ENCODE measurements at regions not wholly inside any gene's neighbourhood (a gene's known extent, or its start where the extent isn't known, plus 50 kb on each side); places are given as distances from the start of the nearest gene placed in this dataset.
"Not testable (repeated sequence)": the region's sequence is repeated elsewhere in the genome, so short reads cannot be mapped to it uniquely, and the experiment has no call there.

GRCh38 chr2:13332060-13332459 is 615.3 kb downstream of the TRIB2 start:
- TF ChIP-seq IRF2 (CRISPR knock-in tag; IDR thresholded peaks at IDR 0.05; ENCODE audit: borderline replicate concordance, low read depth) (no peak), IRF1 (CRISPR knock-in tag; IDR thresholded peaks at IDR 0.05) (no peak), ATF2 (CRISPR knock-in tag; IDR thresholded peaks at IDR 0.05; ENCODE audit: borderline replicate concordance, low read depth) (no peak), GABPB1 (CRISPR knock-in tag; IDR thresholded peaks at IDR 0.05) (no peak), CDX4 (CRISPR knock-in tag; IDR thresholded peaks at IDR 0.05; ENCODE audit: borderline replicate concordance) (no peak), NFATC4 (CRISPR knock-in tag; IDR thresholded peaks at IDR 0.05) (no peak), ERG (CRISPR knock-in tag; IDR thresholded peaks at IDR 0.05) (no peak), E2F1 (CRISPR knock-in tag; IDR thresholded peaks at IDR 0.05) (no peak), USF2 (CRISPR knock-in tag; IDR thresholded peaks at IDR 0.05) (no peak), FOXJ3 (CRISPR knock-in tag; IDR thresholded peaks at IDR 0.05; ENCODE audit: borderline replicate concordance) (no peak)
- Mint-ChIP-seq H3K27me3 (ENCODE audit: low read depth) (no peaks in the 10 kb centered on the region), H3K4me1 (no peaks in the 10 kb centered on the region), H3K27ac (no peak overlapping the region), H3K36me3 (no peaks in the 10 kb centered on the region), H3K9me3 (peaks cover 7% of the 10 kb centered on the region), H3K4me3 (no peak overlapping the region)
- ChIA-PET POLR2A (no interaction called here), CTCF (no interaction called here)
- ATAC-seq = no peak
- no peak for DNase-seq (ENCODE audit: low spot score)

- ATAC-seq; DNase-seq (ENCODE audit: low spot score); H3K27ac Mint-ChIP-seq; H3K4me3 Mint-ChIP-seq; H3K36me3 Mint-ChIP-seq; H3K27me3 Mint-ChIP-seq (ENCODE audit: low read depth); H3K4me1 Mint-ChIP-seq; POLR2A ChIA-PET; H3K9me3 Mint-ChIP-seq; CTCF ChIA-PET: not testable (repeated sequence)
These were observed 617.3 kb downstream of the TRIB2 start for GRCh38 chr2:13334071-13334470.

GRCh38 chr2:13334545-13334944 is 617.8 kb downstream of the TRIB2 start:
- no peak for DNase-seq (ENCODE audit: low spot score)
- no peak overlapping the region for H3K27ac Mint-ChIP-seq
- no peak for TF ChIP-seq TCF7 (CRISPR knock-in tag; IDR thresholded peaks at IDR 0.05; ENCODE audit: low read depth)
- no peak overlapping the region for H3K4me3 Mint-ChIP-seq
- ChIA-PET POLR2A (no interaction called here), CTCF (no interaction called here)
- H3K4me1 Mint-ChIP-seq = no peaks in the 10 kb centered on the region
- no peaks in the 10 kb centered on the region for H3K36me3 Mint-ChIP-seq
- ATAC-seq = no peak
- H3K27me3 Mint-ChIP-seq (ENCODE audit: low read depth) = no peaks in the 10 kb centered on the region
- peaks cover 7% of the 10 kb centered on the region for H3K9me3 Mint-ChIP-seq

- H3K4me3 Mint-ChIP-seq = no peak overlapping the region
- POLR2A ChIA-PET = no interaction called here
- no peaks in the 10 kb centered on the region for H3K27me3 Mint-ChIP-seq (ENCODE audit: low read depth)
- CTCF ChIA-PET = no interaction called here
- no peak for ATAC-seq
- H3K27ac Mint-ChIP-seq = no peak overlapping the region
- H3K36me3 Mint-ChIP-seq = no peaks in the 10 kb centered on the region
- H3K9me3 Mint-ChIP-seq = peaks cover 7% of the 10 kb centered on the region
- TF ChIP-seq SOX15 (CRISPR knock-in tag; IDR thresholded peaks at IDR 0.05) (no peak), ZBTB43 (CRISPR knock-in tag; IDR thresholded peaks at IDR 0.05) (no peak), MLX (CRISPR knock-in tag; IDR thresholded peaks at IDR 0.05) (no peak)
- no peak for DNase-seq (ENCODE audit: low spot score)
- no peaks in the 10 kb centered on the region for H3K4me1 Mint-ChIP-seq
These were observed 619.3 kb downstream of the TRIB2 start for GRCh38 chr2:13335862-13336535.

All from WTC11 (cell line).